Uterus (tissue), 3 donors: ENCODE measurements at regions not wholly inside any gene's neighbourhood (a gene's known extent, or its start where the extent isn't known, plus 50 kb on each side); places are given as distances from the start of the nearest gene placed in this dataset.

ENCODE experiments used
- DNase-seq, 2 donors: peaks; one replicate each; pipeline ENCODE4 v3.0.0-alpha.2; 2019 to 2020
- H3K27ac ChIP-seq, 2 donors: fragments of 200-600 bp; sonication (generic); 1 replicate in 1 of 2; 2 replicates in 1 of 2; pipeline ENCODE4 v1.5.1; 2016 to 2018
- H3K27me3 ChIP-seq, 2 donors: fragments of 200-600 bp; sonication (generic); one replicate each; pipeline ENCODE4 v1.5.1; 2018 to 2019; ENCODE audit warnings: control low read depth in 1 of 2
- H3K36me3 ChIP-seq, 2 donors: fragments of 200-600 bp; sonication (generic); one replicate each; pipeline ENCODE4 v1.5.1; 2019; ENCODE audit warnings: control low read depth in 1 of 2
- H3K4me1 ChIP-seq, 2 donors: fragments of 200-600 bp; sonication (generic); one replicate each; pipeline ENCODE4 v1.5.1; 2018 to 2019; ENCODE audit warnings: control low read depth in 1 of 2
- H3K4me3 ChIP-seq, 2 donors: fragments of 200-600 bp; sonication (generic); 1 replicate in 1 of 2; 2 replicates in 1 of 2; pipeline ENCODE4 v1.5.1; 2018 to 2019; ENCODE audit warnings: mild to moderate bottlenecking in 1 of 2
- H3K9me3 ChIP-seq, 2 donors: fragments of 200-600 bp; sonication (generic); one replicate each; pipeline ENCODE4 v1.5.1; 2019; ENCODE audit warnings: control low read depth in 1 of 2
- CTCF ChIP-seq, 4 experiments: fragments of 200-600 bp in 2 of 4; fragments of 450-650 bp in 2 of 4; sonication (generic) in 2 of 4; IDR thresholded peaks; one replicate each; pipeline ENCODE4 v1.5.1; 2016 to 2019; ENCODE audit warnings: antibody characterized with exemption in 4 of 4, mild to moderate bottlenecking in 2 of 4, moderate library complexity in 1 of 4
- POLR2A ChIP-seq, 2 donors: fragments of 450-650 bp; IDR thresholded peaks; one replicate each; pipeline ENCODE4 v1.6.1; 2016; ENCODE audit warnings: antibody characterized with exemption in 2 of 2, mild to moderate bottlenecking in 1 of 2, moderate library complexity in 1 of 2
- intact Hi-C: fragments of 100-400 bp; cut with DNase I; formaldehyde crosslinking; loops from one replicate; pipeline ENCODE4 v1.15.1; 2023; ENCODE audit warnings: low total_unique reads
- donor health status: DM: yes; HTN: yes; CAD: no.

GRCh38 chr4:181225616-181226261 is 1017.5 kb upstream of the TENM3 start:
- H3K9me3 ChIP-seq = no peaks in the 10 kb centered on the region
- H3K36me3 ChIP-seq = no peaks in the 10 kb centered on the region
- no peak for TF ChIP-seq POLR2A (IDR thresholded peaks at IDR 0.05)
- TF ChIP-seq CTCF (IDR thresholded peaks at IDR 0.05) = no peak
- H3K4me3 ChIP-seq = no peak overlapping the region
- intact Hi-C loops = no loop called here
- no peaks in the 10 kb centered on the region for H3K4me1 ChIP-seq
- no peak overlapping the region for H3K27ac ChIP-seq
- no peaks in the 10 kb centered on the region for H3K27me3 ChIP-seq
- no peak for DNase-seq

DNA sequence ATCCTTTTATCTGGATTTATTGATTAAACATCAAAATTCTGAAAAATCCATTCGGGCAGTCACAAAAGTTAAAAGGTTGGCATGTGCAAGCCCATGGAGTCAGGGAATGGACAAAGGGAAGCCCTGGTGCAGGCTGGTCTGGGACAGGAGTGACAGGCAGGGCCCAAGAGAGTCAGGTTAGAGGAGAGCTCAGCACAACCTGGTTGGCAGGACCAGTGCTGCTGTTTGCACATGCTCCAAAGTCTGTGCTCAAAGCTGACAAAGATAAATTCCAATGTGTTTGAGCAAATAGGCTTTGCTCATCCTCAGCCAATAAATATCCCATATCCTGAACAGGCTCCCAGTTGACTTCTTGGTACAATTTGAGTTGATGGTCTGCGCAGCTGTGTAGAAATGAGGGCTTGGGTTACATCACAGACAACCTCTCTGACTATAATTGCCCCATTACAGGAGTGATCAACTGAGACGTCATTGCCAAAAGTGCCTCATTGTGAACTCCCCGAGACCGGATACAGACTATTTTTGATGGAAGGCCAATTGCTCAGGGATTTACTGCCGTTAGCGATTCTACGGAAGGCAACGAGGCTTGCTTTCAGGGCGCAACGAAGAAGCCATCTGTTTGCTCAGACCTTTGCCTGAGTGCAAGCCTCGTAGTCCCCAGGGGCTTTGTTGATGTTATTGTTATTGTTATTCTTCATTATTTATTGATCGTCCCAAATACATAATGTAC is 1008.1 kb upstream of the TENM3 start:
- no peaks in the 10 kb centered on the region for H3K4me1 ChIP-seq
- intact Hi-C loops = no loop called here
- no peaks in the 10 kb centered on the region for H3K9me3 ChIP-seq
- no peaks in the 10 kb centered on the region for H3K27me3 ChIP-seq
- DNase-seq = no peak
- H3K4me3 ChIP-seq = no peak overlapping the region
- H3K27ac ChIP-seq = no peak overlapping the region
- no peaks in the 10 kb centered on the region for H3K36me3 ChIP-seq
- TF ChIP-seq POLR2A (IDR thresholded peaks at IDR 0.05) (no peak), CTCF (IDR thresholded peaks at IDR 0.05) (no peak)

DNA sequence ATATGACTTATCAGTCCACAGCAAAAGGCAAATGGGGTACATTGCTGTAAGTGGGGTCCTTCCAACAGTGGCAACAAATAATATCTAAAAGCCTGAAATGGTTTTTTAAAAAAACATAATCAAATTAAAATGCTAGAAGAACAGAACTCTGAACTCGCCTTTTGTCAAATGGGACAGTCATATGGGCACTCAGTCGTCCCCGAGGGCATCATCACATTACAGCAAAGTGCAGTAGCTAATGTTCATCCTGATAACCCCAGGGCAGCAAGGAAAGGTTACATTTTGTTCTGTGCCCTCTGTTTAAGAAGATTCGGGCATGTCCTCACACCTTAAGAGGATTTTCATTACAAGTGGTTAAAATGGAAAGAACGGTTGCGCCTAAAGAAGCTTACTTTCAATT is 997.9 kb upstream of the TENM3 start:
- intact Hi-C loops = no loop called here
- Histone ChIP-seq H3K36me3 (no peaks in the 10 kb centered on the region), H3K4me3 (no peak overlapping the region), H3K27me3 (no peaks in the 10 kb centered on the region), H3K9me3 (no peaks in the 10 kb centered on the region), H3K4me1 (no peaks in the 10 kb centered on the region), H3K27ac (no peak overlapping the region)
- DNase-seq = no peak
- no peak for TF ChIP-seq POLR2A (IDR thresholded peaks at IDR 0.05)
- TF ChIP-seq CTCF (IDR thresholded peaks at IDR 0.05) = no peak

- Histone ChIP-seq H3K9me3 (no peaks in the 10 kb centered on the region), H3K4me3 (no peak overlapping the region), H3K4me1 (no peaks in the 10 kb centered on the region), H3K27me3 (no peaks in the 10 kb centered on the region), H3K36me3 (no peaks in the 10 kb centered on the region), H3K27ac (no peak overlapping the region)
- intact Hi-C loops = no loop called here
- no peak for TF ChIP-seq POLR2A (IDR thresholded peaks at IDR 0.05)
- TF ChIP-seq CTCF (IDR thresholded peaks at IDR 0.05) = no peak
- no peak for DNase-seq
These were observed 994.2 kb upstream of the TENM3 start for GRCh38 chr4:181249031-181249430.

DNA sequence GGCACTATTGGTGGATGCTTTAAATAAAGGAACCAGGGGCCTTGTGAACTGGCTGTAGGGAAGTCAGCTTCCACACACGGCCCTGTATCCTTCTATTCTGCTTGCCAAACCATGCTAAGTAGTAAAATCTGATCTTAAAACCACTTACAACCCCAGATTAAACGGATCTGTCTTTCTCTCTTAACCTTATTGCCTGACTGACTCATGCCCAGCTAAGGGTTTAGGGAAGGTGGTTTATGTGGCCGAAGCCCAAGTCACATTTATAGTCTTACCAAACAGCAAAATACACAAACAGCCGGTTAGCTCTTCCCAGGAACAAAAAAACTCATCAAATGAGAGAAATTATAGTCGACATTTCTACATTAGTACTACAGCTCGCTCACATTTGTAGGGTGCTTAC is 988.4 kb upstream of the TENM3 start:
- no peak overlapping the region for H3K27ac ChIP-seq
- H3K4me3 ChIP-seq = no peak overlapping the region
- H3K4me1 ChIP-seq = no peaks in the 10 kb centered on the region
- H3K27me3 ChIP-seq = no peaks in the 10 kb centered on the region
- TF ChIP-seq POLR2A (IDR thresholded peaks at IDR 0.05) (no peak), CTCF (IDR thresholded peaks at IDR 0.05) (no peak)
- DNase-seq = no peak
- intact Hi-C loops = no loop called here
- no peaks in the 10 kb centered on the region for H3K36me3 ChIP-seq
- no peaks in the 10 kb centered on the region for H3K9me3 ChIP-seq
